Endothelial cell of umbilical vein (primary cell): ENCODE measurements at regions not wholly inside any gene's neighbourhood (a gene's known extent, or its start where the extent isn't known, plus 50 kb on each side); places are given as distances from the start of the nearest gene placed in this dataset.

Experiments
- BruUV-seq: library from RNA; stranded (reverse); fragments of 400-500 nt; replicated peaks from 2 replicates; lab custom pipeline; 2021; lab: Mats Ljungman, UMichigan
- CTCF ChIA-PET: fragments of 300-600, 350-600 bp; sonication (Branson Sonifier 250); formaldehyde crosslinking; loops from one replicate; lab custom pipeline; 2021; ENCODE audit warnings: antibody characterized with exemption, inconsistent platforms; lab: Charles Lee
- POLR2A ChIA-PET: fragments of 300-600, 350-600 bp; sonication (Branson Sonifier 250); formaldehyde crosslinking; loops from one replicate; lab custom pipeline; 2021; ENCODE audit warnings: antibody characterized with exemption, inconsistent platforms; lab: Charles Lee
- DNase-seq: peaks from one replicate; pipeline ENCODE4 v3.0.0-alpha.2; 2011; ENCODE audit warnings: low read depth, low spot score
- FAIRE-seq: peaks from 2 replicates; lab custom pipeline; 2011; peaks lifted over from hg19 to GRCh38; lab: Jason Lieb, UNC
- H2AFZ ChIP-seq: 2 replicates; pipeline ENCODE4 v1.6.0; 2012; ENCODE audit warnings: low read depth, low read length, control low read depth, inconsistent platforms
- H3K27ac ChIP-seq: 2 replicates; pipeline ENCODE4 v1.5.1; 2011; ENCODE audit warnings: low read depth, mild to moderate bottlenecking, control low read depth, low read length, moderate library complexity; ENCODE audit not compliant: insufficient read depth
- H3K27me3 ChIP-seq, 2 experiments: 2 replicates each; pipeline versions ENCODE4 v1.6.0 to v1.6.1; 2011; ENCODE audit warnings: low read length in 2 of 2, mixed read lengths in 1 of 2; ENCODE audit not compliant: control insufficient read depth in 2 of 2, insufficient read depth in 2 of 2
- H3K36me3 ChIP-seq, 2 experiments: 2 replicates in 1 of 2; 3 replicates in 1 of 2; pipeline ENCODE4 v1.5.1; 2011; ENCODE audit warnings: low read length in 2 of 2, mild to moderate bottlenecking in 1 of 2, moderate library complexity in 1 of 2; ENCODE audit not compliant: control insufficient read depth in 2 of 2, insufficient read depth in 2 of 2; ENCODE audit errors: extremely low read depth in 1 of 2
- H3K4me1 ChIP-seq: 3 replicates; pipeline ENCODE4 v1.5.1; 2011; ENCODE audit warnings: mild to moderate bottlenecking, low read length; ENCODE audit not compliant: control insufficient read depth, insufficient read depth; ENCODE audit errors: extremely low read depth
- H3K4me2 ChIP-seq: 2 replicates; pipeline ENCODE4 v1.6.1; 2011; ENCODE audit warnings: low read length, control low read depth, mixed read lengths; ENCODE audit not compliant: insufficient read depth
- H3K4me3 ChIP-seq, 3 experiments: fragments of 200-600 bp in 1 of 3; sonication (generic), shearing (Covaris generic) in 1 of 3; replicated peaks in 1 of 3; 2 replicates each; pipeline ENCODE4 v1.5.1; 2011 to 2016; ENCODE audit warnings: control low read depth in 3 of 3, low read length in 3 of 3, mild to moderate bottlenecking in 2 of 3, inconsistent platforms in 1 of 3, low read depth in 1 of 3, moderate library complexity in 1 of 3; ENCODE audit not compliant: insufficient read depth in 1 of 3
- H3K79me2 ChIP-seq: 2 replicates; pipeline ENCODE4 v1.6.0; 2012; ENCODE audit warnings: low read length, inconsistent platforms; ENCODE audit not compliant: control insufficient read depth, insufficient read depth
- H3K9ac ChIP-seq: replicated peaks from 2 replicates; pipeline ENCODE3; 2011; ENCODE audit warnings: low read length, control low read depth; ENCODE audit not compliant: insufficient read depth; ENCODE audit errors: extremely low read depth
- H3K9me1 ChIP-seq: replicated peaks from 3 replicates; pipeline ENCODE4 v1.6.0; 2011; ENCODE audit warnings: mild to moderate bottlenecking, low read length; ENCODE audit not compliant: control insufficient read depth, insufficient read depth; ENCODE audit errors: extremely low read depth
- H3K9me3 ChIP-seq: replicated peaks from 2 replicates; pipeline ENCODE4 v1.5.1; 2012; ENCODE audit warnings: low read length, inconsistent platforms; ENCODE audit not compliant: control insufficient read depth, insufficient read depth
- H4K20me1 ChIP-seq: replicated peaks from 2 replicates; pipeline ENCODE3; 2011; ENCODE audit warnings: mild to moderate bottlenecking, low read length; ENCODE audit not compliant: control insufficient read depth, insufficient read depth; ENCODE audit errors: extremely low read depth
- EZH2 ChIP-seq: IDR thresholded peaks from 2 replicates; pipeline ENCODE4 v1.6.1; 2012; ENCODE audit warnings: borderline replicate concordance, low read depth, mild to moderate bottlenecking, moderate library complexity, low read length, inconsistent platforms; ENCODE audit not compliant: severe bottlenecking
- FOS ChIP-seq: IDR thresholded peaks from 2 replicates; pipeline ENCODE4 v1.6.1; 2011; ENCODE audit warnings: mild to moderate bottlenecking, low read length, moderate library complexity, borderline replicate concordance; ENCODE audit not compliant: insufficient read depth
- GATA2 ChIP-seq: IDR thresholded peaks from 2 replicates; pipeline ENCODE4 v1.7.0; 2011; ENCODE audit warnings: low read depth, mild to moderate bottlenecking, moderate library complexity, mixed read lengths, low read length; ENCODE audit not compliant: insufficient read length, insufficient read depth
- JUN ChIP-seq: IDR thresholded peaks from 2 replicates; pipeline ENCODE4 v1.6.1; 2011; ENCODE audit warnings: borderline replicate concordance, low read depth; ENCODE audit not compliant: insufficient read length, insufficient read depth
- MYC ChIP-seq: IDR thresholded peaks from one replicate; pipeline ENCODE4 v1.6.1; 2011; ENCODE audit warnings: mild to moderate bottlenecking, low read depth, low read length
- POLR2A ChIP-seq: IDR thresholded peaks from 2 replicates; pipeline ENCODE4 v1.6.1; 2012; ENCODE audit warnings: low read depth, mild to moderate bottlenecking, control low read depth, low read length
- POLR2AphosphoS5 ChIP-seq: IDR thresholded peaks from 2 replicates; pipeline ENCODE4 v1.6.1; 2012; ENCODE audit warnings: low read depth, mild to moderate bottlenecking, control low read depth, low read length, moderate library complexity; ENCODE audit not compliant: insufficient read depth
- dilution Hi-C: fragments of 300-500 bp; cut with MboI; formaldehyde crosslinking; loops from one replicate; pipeline ENCODE4 v1.15.0; 2019; ENCODE audit warnings: low sequenced_read_pairs; ENCODE audit not compliant: extremely low pct_ligation_motif_present
- intact Hi-C: fragments of 100-400 bp; cut with micrococcal nuclease; formaldehyde crosslinking; loops from one replicate; pipeline ENCODE4 v1.10.0; 2022
- TF ChIP-seq, protein P1 (sequence below): IDR thresholded peaks from 2 replicates; pipeline ENCODE4 v1.6.1; 2011; ENCODE audit not compliant: insufficient read depth, insufficient read length
- TF ChIP-seq, protein P2 (sequence below), 2 donors: IDR thresholded peaks; 1 replicate in 1 of 2; 2 replicates in 1 of 2; pipeline ENCODE4 v1.5.1; 2011; ENCODE audit warnings: low read length in 2 of 2, mild to moderate bottlenecking in 2 of 2, moderate library complexity in 2 of 2, control low read depth in 1 of 2, inconsistent platforms in 1 of 2, low read depth in 1 of 2; ENCODE audit not compliant: insufficient read depth in 1 of 2; ENCODE audit errors: extremely low read depth in 1 of 2

- Histone ChIP-seq H3K79me2 (no peaks in the 10 kb centered on the region), H3K9me3 (no peaks in the 10 kb centered on the region), H3K27ac (no peak overlapping the region), H3K4me2 (no peak overlapping the region), H3K9ac (no peak overlapping the region), H3K9me1 (no peaks in the 10 kb centered on the region), H3K4me1 (peaks cover 4% of the 10 kb centered on the region), H3K27me3 (no peaks in the 10 kb centered on the region), H2AFZ (no peak overlapping the region), H3K4me3 (no peak overlapping the region), H3K36me3 (no peaks in the 10 kb centered on the region), H4K20me1 (no peaks in the 10 kb centered on the region)
- TF ChIP-seq FOS (no peak), EZH2 (no peak)
- TF ChIP-seq, protein P1, sequence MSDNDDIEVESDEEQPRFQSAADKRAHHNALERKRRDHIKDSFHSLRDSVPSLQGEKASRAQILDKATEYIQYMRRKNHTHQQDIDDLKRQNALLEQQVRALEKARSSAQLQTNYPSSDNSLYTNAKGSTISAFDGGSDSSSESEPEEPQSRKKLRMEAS, result no peak
- no peak for FAIRE-seq
- CTCF ChIA-PET, result interaction anchor here (0.9 to 1.8 kb wide), 3 partner anchors 9 to 98 kb away, joined by 4 to 5 read pairs (median 4); no protein-coding TSS in a partner anchor
- intact Hi-C loops (no loop called here), dilution Hi-C loops (no loop called here)
- no peak for DNase-seq
- BruUV-seq, result no TSS peak
- POLR2A ChIA-PET, result no interaction called here
These were observed 84.9 kb upstream of the ANKRD55 start for GRCh38 chr5:56317923-56318561.

- no peak overlapping the region for H3K9ac ChIP-seq
- H3K27ac ChIP-seq, result no peak overlapping the region
- DNase-seq (no peak), FAIRE-seq (no peak)
- peaks cover 4% of the 10 kb centered on the region for H3K4me1 ChIP-seq
- H3K36me3 ChIP-seq, result no peaks in the 10 kb centered on the region
- no peaks in the 10 kb centered on the region for H3K9me3 ChIP-seq
- ChIA-PET CTCF (interaction anchor here (1.1 to 2.3 kb wide), 2 partner anchors 13 to 35 kb away, joined by 3 to 10 read pairs; no protein-coding TSS in a partner anchor), POLR2A (no interaction called here)
- H3K9me1 ChIP-seq, result no peaks in the 10 kb centered on the region
- H2AFZ ChIP-seq, result no peak overlapping the region
- no peaks in the 10 kb centered on the region for H4K20me1 ChIP-seq
- intact Hi-C loops, result no loop called here
- dilution Hi-C loops, result no loop called here
- H3K27me3 ChIP-seq, result no peaks in the 10 kb centered on the region
- no peak overlapping the region for H3K4me2 ChIP-seq
- no peak overlapping the region for H3K4me3 ChIP-seq
- H3K79me2 ChIP-seq, result no peaks in the 10 kb centered on the region
- no peak for TF ChIP-seq GATA2
- TF ChIP-seq, protein P1, result no peak
- no peak for TF ChIP-seq POLR2A
- no peak for TF ChIP-seq EZH2
- TF ChIP-seq JUN, result no peak
- TF ChIP-seq POLR2AphosphoS5, result no peak
- TF ChIP-seq, protein P2, sequence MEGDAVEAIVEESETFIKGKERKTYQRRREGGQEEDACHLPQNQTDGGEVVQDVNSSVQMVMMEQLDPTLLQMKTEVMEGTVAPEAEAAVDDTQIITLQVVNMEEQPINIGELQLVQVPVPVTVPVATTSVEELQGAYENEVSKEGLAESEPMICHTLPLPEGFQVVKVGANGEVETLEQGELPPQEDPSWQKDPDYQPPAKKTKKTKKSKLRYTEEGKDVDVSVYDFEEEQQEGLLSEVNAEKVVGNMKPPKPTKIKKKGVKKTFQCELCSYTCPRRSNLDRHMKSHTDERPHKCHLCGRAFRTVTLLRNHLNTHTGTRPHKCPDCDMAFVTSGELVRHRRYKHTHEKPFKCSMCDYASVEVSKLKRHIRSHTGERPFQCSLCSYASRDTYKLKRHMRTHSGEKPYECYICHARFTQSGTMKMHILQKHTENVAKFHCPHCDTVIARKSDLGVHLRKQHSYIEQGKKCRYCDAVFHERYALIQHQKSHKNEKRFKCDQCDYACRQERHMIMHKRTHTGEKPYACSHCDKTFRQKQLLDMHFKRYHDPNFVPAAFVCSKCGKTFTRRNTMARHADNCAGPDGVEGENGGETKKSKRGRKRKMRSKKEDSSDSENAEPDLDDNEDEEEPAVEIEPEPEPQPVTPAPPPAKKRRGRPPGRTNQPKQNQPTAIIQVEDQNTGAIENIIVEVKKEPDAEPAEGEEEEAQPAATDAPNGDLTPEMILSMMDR (IDR thresholded peaks at IDR 0.05; ENCODE audit: extremely low read depth in 1 of 2, insufficient read depth in 1 of 2, low read depth in 1 of 2, low read length in 2 of 2), result no peak
- no peak for TF ChIP-seq FOS
- TF ChIP-seq MYC, result no peak
- no TSS peak for BruUV-seq
These were observed 83.3 kb upstream of the ANKRD55 start for GRCh38 chr5:56316299-56316994.
